ENCODE measurements at regions not wholly inside any gene's neighbourhood (a gene's known extent, or its start where the extent isn't known, plus 50 kb on each side); places are given as distances from the start of the nearest gene placed in this dataset.

- no peak for TF ChIP-seq EZH2 (IDR thresholded peaks at IDR 0.05; ENCODE audit: borderline replicate concordance, low read depth, low read length, severe bottlenecking)
- TF ChIP-seq, protein P1, sequence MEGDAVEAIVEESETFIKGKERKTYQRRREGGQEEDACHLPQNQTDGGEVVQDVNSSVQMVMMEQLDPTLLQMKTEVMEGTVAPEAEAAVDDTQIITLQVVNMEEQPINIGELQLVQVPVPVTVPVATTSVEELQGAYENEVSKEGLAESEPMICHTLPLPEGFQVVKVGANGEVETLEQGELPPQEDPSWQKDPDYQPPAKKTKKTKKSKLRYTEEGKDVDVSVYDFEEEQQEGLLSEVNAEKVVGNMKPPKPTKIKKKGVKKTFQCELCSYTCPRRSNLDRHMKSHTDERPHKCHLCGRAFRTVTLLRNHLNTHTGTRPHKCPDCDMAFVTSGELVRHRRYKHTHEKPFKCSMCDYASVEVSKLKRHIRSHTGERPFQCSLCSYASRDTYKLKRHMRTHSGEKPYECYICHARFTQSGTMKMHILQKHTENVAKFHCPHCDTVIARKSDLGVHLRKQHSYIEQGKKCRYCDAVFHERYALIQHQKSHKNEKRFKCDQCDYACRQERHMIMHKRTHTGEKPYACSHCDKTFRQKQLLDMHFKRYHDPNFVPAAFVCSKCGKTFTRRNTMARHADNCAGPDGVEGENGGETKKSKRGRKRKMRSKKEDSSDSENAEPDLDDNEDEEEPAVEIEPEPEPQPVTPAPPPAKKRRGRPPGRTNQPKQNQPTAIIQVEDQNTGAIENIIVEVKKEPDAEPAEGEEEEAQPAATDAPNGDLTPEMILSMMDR (IDR thresholded peaks at IDR 0.05; ENCODE audit: borderline replicate concordance, extremely low read depth, low read length, poor library complexity, severe bottlenecking): no peak
These were observed 195.8 kb upstream of the MKLN1 start for GRCh38 chr7:131131746-131132431.
